HG03135 (cell line): ENCODE measurements at regions not wholly inside any gene's neighbourhood (a gene's known extent, or its start where the extent isn't known, plus 50 kb on each side); places are given as distances from the start of the nearest gene placed in this dataset.
"Not testable (repeated sequence)": the region's sequence is repeated elsewhere in the genome, so short reads cannot be mapped to it uniquely, and the experiment has no call there.

Source experiments
- ATAC-seq: cut with Tn5 transposase; IDR thresholded peaks from one replicate; pipeline ENCODE4 v1.9.1; 2021; ENCODE audit warnings: mild to moderate bottlenecking, moderate library complexity; ENCODE audit not compliant: unreplicated experiment

- ATAC-seq: no peak
Observed at GRCh38 chr20:39745380-39745779, 783.2 kb downstream of the DHX35 start.

GRCh38 chr20:39738651-39739050 lies 776.5 kb downstream of the DHX35 start:
- no peak for ATAC-seq

DNA sequence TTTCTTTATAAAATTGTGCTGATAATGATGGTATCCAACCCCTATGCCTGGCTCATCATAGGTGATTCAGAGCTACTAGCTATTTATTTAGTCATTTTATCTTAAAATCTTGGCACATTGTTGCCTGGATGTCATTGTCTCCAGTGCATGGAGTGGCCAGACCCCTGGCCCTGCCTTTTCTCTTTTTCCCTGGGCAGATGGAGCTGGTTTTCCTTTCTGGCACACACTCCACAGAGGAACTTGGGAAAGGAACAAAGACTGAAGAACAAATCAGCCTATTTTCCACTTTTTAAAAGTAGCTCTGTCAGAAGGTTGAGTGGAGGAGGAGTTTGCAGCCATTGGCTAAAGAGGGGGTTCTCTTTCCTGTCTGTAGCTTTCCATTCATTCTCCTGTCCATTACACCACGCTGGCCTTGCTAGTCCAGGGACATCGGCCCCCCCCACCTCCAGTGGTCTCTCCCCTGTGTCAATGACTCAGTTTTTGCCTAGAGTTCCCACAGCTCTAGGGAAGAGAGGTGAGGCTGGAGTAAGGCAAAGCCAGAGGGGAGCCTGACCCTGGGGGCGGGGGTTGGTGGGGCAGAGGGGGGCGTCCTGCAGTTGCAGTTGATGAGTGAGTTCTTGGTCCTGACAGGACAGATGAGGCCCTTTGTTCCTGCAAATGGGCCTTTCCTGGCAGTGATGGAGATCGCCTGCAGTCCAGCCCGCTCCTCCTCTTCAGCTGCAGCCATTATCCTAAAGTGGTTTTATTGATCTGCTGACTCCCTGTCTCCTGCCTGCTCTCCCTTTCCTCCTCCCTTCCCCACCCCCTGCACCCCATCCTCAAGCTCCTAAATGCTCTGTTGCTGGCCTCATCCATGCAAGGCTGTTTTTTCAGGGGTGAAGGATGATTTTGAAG lies 774.5 kb downstream of the DHX35 start:
- ATAC-seq: no peak

DNA sequence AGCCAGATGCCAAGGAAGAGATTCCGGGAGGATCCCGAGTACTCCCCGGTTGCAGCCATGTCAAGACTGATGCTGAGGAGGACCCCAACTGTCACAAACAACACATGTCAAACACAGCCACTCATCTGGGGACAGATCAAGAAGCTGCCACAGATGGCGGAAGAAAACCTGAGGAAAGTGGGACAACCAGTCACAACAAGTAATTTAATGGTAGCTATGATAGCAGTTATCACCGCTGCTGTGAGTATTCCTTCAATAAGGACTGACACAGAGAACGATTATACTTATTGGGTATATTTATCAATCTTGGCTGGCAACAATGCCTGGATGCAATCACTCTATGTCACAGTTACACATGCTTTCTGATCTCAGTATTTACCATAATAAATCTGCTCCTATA lies 763.4 kb downstream of the DHX35 start:
- ATAC-seq: not testable (repeated sequence)

DNA sequence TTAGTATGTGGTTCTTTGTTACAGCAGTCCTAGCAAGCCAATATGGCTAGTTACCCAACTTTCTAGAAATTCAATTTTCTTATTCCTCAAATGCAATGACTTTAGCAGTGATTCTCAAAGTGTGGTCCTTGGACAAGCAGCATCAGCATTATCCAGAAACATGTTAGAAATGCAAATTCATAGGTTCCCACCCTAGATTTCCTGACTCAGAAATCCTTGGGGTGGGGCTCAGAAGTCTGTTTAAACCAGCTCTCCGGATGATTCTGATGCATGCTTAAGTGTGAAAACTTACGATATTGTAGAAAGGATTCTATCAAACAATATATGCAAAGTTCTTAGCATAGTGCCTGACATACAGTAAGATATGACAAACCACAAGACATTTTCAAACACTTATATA lies 757.1 kb downstream of the DHX35 start:
- ATAC-seq: no peak

GRCh38 chr20:39717936-39718335 lies 755.8 kb downstream of the DHX35 start:
- ATAC-seq: no peak

DNA sequence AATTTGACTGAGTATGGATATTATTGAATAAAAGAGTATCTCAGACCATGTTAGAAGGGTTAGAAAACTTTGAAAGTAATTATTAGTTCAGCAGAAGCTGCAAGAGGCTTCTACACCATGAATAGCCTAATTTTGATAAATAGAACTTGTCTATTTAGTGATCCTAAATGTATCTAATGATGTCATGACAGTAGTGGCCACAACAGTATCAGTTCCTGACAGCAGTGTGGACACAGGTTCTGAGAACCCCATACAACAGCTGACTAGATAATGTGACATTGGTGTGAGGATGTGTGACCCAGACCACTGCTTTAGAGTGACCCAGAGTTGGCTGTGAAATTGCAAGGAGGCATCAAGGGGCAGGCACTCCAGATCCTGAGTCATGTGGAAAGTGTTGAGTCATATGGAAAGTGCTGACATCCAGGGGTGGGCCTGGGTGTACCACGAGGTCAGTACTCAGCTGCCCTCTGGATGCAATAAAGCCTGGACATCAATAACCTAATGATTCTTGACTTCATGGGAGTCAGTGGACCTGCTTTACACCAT lies 754.7 kb downstream of the DHX35 start:
- ATAC-seq: no peak

GRCh38 chr20:39713076-39713840 lies 751.1 kb downstream of the DHX35 start:
- ATAC-seq: no peak

- ATAC-seq: no peak
Observed at GRCh38 chr20:39706184-39706663, 744.1 kb downstream of the DHX35 start.

DNA sequence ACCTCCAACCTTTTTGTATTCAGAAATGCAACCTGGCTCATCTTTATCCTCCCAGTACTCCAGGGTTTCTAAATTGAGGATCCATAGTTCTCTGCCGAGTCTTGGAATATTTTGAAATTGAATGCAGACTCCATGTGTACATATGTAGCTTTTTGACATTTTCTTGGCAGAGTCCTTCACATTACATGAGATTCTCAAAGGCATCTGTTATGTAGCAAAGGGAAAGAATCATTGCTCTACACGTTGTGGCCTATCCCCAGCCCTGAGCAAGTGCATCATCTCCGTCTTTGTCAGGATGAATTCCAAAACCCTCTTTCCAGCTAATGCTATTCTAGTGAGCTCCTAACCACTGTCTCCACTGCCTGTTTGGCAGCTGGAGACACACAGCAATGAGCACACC lies 742.9 kb downstream of the DHX35 start:
- ATAC-seq: no peak

DNA sequence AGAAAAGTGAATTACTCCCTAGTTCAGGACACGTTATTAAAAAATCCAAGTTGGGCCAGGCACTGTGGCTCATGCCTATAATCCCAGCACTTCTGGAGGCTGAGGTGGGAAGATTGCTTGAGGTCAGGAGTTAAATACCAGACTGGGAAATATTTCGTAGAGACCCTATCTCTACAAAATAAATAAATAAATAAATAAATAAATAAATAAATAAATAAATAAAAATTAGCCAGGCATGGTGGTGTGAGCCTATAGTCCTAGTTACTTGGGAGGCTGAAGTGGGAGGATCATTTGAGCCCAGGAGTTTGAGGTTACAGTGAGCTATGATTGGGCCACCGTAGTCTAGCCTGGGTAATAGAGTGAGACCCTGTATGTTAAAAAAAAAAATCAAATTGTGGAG lies 741.2 kb downstream of the DHX35 start:
- ATAC-seq: not testable (repeated sequence)

DNA sequence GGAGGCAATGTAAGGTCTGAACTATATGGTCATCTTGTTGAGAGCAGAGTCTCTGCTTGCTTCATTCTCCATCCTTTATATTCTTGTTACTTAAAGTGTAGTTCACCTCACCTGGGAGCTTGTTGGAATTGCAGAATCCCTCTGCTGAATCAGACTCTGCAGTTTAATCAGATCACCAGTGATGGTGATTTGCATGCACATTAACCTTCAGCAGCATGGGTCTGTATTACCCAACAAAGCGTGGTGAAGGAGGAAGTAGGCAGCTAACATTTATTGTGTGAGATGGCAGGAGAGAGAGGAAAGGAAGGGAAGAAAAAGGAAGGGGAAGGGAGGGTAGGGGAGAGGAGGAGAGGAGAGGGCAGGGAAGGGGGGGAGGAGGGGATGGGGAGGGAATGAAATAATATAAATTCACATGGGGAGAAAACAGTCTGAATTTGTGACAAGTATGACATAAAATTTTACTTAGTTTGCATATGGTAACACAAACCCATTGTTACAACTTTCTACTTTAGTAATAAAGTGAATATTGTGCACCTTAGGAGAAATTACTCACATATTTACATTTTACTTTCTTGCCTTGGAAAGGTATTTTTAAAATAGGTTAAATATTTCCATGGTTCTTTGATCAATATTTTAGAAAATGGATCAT lies 740.7 kb downstream of the DHX35 start:
- ATAC-seq: no peak

GRCh38 chr20:39700528-39700927 lies 738.4 kb downstream of the DHX35 start:
- ATAC-seq: no peak

- ATAC-seq: no peak
Observed at GRCh38 chr20:39699166-39699725, 737.1 kb downstream of the DHX35 start.

DNA sequence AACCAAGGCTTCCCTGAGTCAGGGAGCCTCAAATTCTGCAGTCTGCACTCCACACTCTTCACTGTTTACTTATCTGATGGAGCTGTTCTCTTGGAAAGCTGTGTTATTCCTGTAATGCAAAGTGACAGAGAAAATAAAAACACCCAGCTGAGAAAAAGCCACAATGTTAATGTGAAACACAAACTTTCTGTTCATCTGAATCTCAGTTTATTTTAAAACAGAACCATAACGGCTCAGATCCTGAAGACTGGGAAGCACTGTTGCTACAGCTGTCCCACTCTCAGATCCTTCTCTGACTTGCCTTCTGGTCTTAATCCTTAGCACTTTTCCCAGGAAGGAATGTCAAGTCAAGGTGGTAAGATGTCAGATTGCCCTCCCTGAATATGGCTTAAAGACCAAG lies 736.6 kb downstream of the DHX35 start:
- no peak for ATAC-seq

GRCh38 chr20:39691151-39691862 lies 729.2 kb downstream of the DHX35 start:
- no peak for ATAC-seq

- no peak for ATAC-seq
Observed at GRCh38 chr20:39676857-39677391, 714.8 kb downstream of the DHX35 start.

GRCh38 chr20:39676241-39676640 lies 714.1 kb downstream of the DHX35 start:
- ATAC-seq: no peak

DNA sequence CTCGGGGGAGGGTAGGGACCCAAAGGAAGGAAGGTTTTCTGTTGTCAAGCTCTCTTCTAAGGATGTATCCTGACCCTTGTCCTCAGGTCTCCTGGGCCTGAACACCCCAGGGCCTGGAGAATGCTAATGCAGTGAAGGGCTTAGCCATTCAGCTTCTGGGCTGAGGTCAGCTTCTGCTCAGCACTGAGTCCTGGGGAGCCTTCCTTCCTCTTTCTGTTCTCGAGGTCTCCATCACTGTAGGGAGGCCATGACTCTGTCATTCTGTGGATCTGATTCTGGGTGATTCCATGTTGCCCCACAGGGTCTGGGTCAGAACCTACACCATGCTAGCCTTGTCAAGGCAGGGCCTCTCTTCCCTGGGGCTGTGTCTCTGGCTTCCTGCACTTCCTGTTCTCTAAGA lies 712.7 kb downstream of the DHX35 start:
- ATAC-seq: no peak

GRCh38 chr20:39670988-39671387 lies 708.8 kb downstream of the DHX35 start:
- ATAC-seq: no peak
